Left lobe of liver (tissue), 2 donors: ENCODE measurements at regions not wholly inside any gene's neighbourhood (a gene's known extent, or its start where the extent isn't known, plus 50 kb on each side); places are given as distances from the start of the nearest gene placed in this dataset.
"Not testable (repeated sequence)": the region's sequence is repeated elsewhere in the genome, so short reads cannot be mapped to it uniquely, and the experiment has no call there.

Experiments
- ATAC-seq: fragments of 200-7000 bp; cut with Tn5 transposase; one replicate; pipeline ENCODE4 v1.9.1; 2020; ENCODE audit warnings: mild to moderate bottlenecking, moderate library complexity
- DNase-seq: peaks from one replicate; pipeline ENCODE4 v3.0.0-alpha.2; 2020; ENCODE audit warnings: low spot score
- donor health status: DM: no; HTN: no; CAD: no; lungs with moderate emphysema.
- donor health status: DM: no; HTN: yes; CAD: no.

DNA sequence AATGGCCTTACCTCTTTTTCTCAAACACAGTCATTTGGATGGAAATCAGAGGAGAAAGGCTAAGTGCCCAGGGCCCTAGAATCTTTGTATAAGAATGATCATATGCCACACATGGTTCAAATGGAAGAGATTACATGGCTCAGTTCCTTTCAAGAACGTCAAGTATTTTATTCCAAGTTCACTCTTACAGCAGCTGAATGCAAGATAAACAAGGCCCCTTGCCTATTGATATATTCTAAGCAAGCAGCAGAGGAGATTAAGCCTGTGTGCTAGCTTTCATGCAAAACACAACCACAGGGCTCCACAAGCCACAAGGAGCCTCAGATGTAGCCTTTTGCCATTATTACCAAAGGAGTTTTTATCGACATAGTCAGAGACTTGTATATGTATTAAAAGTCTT, 55.3 kb upstream of the SLCO6A1 start:
- DNase-seq (no peak), ATAC-seq (no peak)

DNA sequence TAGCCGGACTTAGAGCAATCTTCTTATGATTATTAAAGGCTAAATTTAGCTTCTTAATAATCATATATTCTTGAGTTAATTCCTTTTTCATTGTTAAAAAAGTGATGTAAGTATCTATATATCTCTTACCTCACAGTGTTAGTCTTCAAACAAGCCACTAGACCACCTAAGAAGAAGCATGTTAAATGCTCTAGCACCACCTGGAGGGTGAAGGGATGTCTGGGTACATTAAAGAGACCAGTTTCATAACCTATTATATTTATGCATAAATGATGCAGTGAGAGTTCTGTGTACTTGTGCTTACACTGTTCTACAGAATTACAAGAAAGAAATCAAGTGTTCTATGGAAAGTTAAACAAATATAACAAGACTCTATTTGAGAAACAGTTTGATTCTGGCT, 55.9 kb upstream of the SLCO6A1 start:
- ATAC-seq: no peak
- no peak for DNase-seq

DNA sequence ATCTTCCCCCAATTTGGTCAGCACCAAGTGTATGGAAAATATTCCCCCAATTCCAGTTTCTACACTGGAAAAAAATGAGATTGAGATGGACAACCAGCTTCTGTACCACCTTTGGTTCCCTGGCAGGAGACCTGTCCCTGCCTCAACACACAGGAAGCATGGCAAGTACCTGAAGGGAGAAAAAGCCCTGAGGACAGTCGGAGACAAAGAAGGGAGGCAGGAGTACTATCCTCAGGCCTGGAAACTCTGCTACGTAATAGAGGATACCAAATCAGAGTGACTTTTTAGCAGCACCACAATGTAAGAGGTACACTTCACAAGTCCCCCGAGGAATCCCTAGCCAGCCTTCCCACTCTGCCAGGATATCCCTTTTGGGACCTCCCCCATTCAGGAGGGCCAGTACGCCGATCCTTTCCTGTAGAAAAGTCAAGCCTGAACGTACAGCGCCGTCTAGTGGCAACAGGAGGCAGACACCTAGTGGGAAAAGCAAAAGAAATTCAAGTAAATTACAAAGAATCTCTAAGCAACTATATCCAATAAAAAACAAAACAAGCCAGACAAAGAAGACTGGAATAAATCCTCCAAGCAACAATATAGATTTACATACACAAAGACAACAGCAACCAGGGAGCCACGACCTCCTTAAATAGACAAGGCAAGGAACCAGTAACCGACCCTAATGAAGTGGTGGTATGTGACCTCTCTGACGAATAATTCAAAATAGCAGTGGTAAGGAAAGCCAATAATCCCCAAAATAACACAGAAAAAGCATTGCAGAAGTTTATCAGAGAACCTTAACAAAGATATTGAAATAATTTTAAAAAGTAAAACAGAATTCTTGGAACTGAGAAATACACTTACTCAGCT, 63.3 kb upstream of the SLCO6A1 start:
- DNase-seq (no peak), ATAC-seq (peak; percentile 56)

DNA sequence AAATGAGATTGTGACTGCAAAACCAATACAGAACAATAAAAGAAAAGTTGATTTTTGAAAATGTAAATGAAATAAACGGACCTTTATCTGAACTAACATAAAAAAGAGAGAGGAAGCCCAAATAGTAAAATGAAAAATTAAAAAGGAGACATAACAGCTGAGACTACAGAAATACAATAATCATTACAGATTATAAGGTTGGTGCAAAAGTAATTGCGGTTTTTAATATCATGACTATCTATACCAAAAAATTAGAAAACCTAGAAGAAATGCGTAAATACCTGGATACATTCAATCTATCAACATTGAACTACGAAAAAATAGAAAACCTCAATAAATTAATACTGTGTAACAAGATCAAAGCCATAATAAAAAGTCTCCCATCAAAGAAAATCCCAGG, 71.9 kb upstream of the SLCO6A1 start:
- ATAC-seq (no peak), DNase-seq (no peak)

DNA sequence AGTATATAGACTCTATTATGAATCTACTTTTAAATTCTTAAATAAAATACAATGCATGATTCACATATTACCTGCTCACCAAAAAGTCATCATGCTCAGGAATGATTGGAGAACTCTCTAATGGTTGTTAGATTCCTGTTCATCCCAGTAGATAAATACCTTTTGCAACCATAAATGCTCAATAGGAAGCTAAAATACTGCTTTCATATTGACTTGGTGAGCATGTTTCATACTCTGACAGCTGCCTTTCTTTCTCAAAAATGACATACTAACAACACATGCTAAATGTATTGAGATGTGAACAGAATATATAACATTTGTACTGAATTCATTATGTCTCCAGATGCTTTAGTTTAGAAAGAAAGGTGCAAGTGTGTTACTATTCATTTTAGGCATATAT, 79.6 kb upstream of the SLCO6A1 start:
- no peak for ATAC-seq
- DNase-seq: no peak

DNA sequence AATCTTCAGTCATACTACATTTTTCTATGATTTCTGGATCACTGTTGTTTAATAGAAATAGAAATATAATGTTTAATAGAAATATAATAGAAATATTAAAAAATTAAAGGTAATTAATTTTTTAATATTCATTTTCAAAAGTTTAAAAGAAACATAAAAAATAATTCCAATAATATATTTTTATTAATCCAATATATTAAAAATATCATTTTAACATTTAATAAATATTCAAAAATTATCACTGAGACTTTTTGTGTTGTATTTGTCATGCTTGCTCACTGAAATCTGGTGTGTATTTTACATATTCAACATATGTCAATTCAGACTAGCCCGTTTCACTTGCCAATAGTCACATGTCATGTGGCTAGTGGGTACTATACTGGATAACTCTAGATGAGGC, 80.6 kb upstream of the SLCO6A1 start:
- no peak for ATAC-seq
- no peak for DNase-seq

DNA sequence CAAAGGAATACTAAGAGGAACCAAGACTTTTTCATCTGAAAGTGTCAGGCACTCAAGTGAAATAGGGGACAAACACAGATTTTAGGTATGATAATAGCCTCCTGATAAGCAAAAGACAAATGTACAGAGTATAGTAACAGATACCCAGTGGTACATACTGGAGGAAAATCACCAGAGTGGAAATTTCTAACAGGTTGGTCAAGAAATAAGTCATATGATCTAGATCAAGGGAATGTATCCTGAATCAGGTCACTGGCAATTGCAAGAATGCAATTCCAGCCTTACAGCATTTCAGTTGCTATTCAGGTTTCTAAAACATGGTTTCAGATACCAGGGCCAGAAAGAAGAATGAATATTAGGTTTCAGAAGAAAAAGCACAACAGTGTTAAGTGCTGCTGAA, 82.2 kb upstream of the SLCO6A1 start:
- no peak for ATAC-seq
- no peak for DNase-seq

DNA sequence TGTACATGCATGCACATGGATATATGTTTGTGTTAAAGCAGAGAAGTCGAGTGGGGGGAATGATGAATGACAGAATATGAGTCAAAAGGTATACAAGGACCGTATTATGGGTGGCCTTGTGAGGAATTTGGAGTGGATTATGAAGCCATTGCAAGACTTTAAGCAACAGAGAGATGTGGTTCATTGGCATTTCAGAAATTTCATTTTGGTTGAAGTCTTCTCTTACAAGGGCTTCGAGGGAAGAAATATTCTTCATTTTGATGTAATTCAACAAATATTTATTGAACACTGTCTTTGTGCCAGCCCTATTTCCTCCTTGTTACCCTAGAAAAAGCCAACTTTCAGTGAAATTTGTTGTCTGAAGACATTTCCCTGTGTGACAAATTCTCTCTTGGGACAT, 83.9 kb upstream of the SLCO6A1 start:
- DNase-seq: no peak

GRCh38 chr5:102583276-102584124, 84.7 kb upstream of the SLCO6A1 start:
- DNase-seq: no peak
- ATAC-seq: no peak

More for the DNA sequence above, 83.9 kb upstream of the SLCO6A1 start:
- no peak for ATAC-seq

GRCh38 chr5:102589661-102590060, 90.9 kb upstream of the SLCO6A1 start:
- no peak for ATAC-seq

GRCh38 chr5:102590467-102590866, 91.7 kb upstream of the SLCO6A1 start:
- no peak for DNase-seq
- ATAC-seq: no peak

More at GRCh38 chr5:102589661-102590060, 90.9 kb upstream of the SLCO6A1 start:
- DNase-seq: no peak

DNA sequence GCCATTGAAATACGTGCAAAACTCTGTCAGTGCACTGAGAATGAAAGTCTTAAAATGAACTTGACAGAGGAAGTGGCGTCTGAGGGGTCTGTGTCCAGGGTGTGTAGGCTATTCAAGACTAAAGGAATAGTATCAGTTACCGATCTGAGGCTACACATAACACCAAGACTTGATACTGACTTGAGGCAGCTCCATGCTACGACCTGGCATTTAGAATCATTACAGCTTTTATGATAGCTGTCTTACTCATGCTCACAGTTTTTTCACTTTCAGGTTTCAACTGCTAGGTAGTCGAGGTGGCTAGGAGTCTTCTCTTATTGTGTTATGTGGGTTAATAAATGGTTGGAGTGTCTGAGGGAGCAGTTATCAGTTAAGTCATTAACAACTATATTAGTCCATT, 92.8 kb upstream of the SLCO6A1 start:
- DNase-seq (no peak), ATAC-seq (no peak)

DNA sequence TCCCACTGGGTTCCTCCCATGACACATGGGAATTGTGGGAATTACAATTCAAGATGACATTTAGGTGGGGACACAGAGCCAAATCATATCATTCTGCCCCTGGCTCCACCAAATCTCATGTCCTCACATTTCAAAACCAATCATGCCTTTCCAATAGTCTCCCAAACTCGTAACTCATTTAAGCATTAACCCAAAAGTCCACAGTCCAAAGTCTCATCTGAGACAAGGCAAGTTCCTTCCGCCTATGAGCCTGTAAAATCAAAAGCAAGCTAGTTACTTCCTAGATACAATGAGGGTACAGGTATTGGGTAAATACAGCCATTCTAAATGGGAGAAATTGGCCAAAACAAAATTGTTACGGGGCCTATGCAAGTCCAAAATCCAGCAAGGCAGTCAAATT, 93.8 kb upstream of the SLCO6A1 start:
- DNase-seq, ATAC-seq: not testable (repeated sequence)

DNA sequence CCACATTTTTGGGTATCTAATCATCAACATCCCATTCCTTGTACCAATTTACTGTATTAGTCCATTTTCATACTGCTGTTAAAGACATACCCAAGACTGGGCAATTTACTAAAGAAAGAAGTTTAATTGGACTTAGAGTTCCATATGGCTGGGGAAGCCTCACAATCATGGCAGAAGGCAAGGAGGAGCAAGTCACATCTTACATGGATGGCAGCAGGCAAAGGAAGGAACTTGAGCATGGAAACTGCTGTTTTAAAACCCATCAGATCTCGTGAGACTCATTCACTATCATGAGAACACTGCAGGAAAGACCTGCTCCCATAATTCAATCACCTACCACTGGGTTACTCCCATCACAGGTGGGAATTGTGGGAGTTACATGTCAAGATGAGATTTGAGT, 95.4 kb upstream of the SLCO6A1 start:
- ATAC-seq (no peak), DNase-seq (no peak)

- no peak for ATAC-seq
- DNase-seq: no peak
Observed at GRCh38 chr5:102595332-102595731, 96.5 kb upstream of the SLCO6A1 start.

DNA sequence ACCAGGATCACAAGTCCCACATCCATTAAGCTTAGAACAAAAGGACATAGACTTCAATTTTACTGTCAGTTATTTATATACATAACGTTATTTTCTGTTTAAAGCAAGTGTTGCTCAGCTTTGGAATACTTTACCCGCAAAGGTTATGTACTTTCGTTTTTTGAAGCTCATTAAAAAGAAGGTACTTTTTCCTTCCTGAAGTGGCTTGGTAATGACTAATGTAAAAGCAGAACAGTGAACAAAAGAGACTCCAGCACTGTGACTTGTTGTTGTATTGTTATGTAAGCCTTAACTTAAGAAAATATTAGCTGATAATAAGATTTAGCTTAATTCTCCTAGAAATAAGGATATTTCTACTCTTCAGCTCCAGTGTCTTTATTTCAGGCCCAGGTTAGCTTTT, 97.3 kb upstream of the SLCO6A1 start:
- ATAC-seq: no peak
- DNase-seq: no peak

GRCh38 chr5:102596951-102597350, 98.2 kb upstream of the SLCO6A1 start:
- no peak for DNase-seq
- ATAC-seq: no peak

DNA sequence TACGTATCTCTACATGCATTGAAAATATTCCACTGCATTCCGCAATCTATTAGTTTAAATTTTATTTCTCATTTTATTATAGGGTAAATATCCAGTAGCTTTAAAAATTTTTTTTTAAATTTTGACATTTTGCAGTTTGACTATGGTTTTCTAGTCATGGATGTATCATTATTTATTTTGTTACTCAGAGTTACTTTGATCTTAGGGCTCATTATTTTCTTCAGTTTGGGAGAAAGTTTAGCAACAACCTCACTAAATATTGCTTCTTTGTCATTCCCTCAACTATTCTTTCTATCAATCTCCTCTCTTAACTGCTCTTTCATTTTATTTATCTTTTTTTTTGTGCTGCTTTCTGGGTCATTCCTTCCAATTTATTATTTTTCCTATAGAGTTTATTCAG, 100.5 kb upstream of the SLCO6A1 start:
- ATAC-seq: no peak
- no peak for DNase-seq

- no peak for DNase-seq
- ATAC-seq: no peak
Observed at GRCh38 chr5:102600964-102601363, 102.2 kb upstream of the SLCO6A1 start.

- DNase-seq: no peak
- no peak for ATAC-seq
Observed at GRCh38 chr5:102603670-102604069, 104.9 kb upstream of the SLCO6A1 start.

DNA sequence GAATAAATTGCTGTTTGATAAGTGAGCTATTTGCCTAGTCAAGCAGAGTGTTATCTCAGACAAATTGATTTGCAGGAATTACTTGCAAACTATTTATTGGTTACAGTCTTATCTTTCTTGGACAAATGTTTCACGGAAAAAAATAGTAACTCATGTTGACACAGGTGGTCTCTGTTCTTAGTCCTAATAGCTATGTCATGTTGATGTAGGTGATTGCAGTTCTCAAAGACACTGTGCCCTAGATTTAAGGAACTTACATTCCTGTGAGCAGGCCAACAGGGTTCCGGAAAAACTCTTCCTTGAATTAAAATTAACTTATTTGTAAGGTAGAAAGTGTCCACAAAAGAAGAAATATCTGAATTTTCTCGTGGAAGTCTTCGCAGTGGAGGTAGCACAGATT, 109.6 kb upstream of the SLCO6A1 start:
- ATAC-seq: no peak
- DNase-seq: no peak

GRCh38 chr5:102611312-102611711, 112.5 kb upstream of the SLCO6A1 start:
- no peak for ATAC-seq

More at GRCh38 chr5:102611312-102611711, 112.5 kb upstream of the SLCO6A1 start:
- no peak for DNase-seq
